DND-41 (cell line): ENCODE measurements at regions not wholly inside any gene's neighbourhood (a gene's known extent, or its start where the extent isn't known, plus 50 kb on each side); places are given as distances from the start of the nearest gene placed in this dataset.

Experiments used
- ATAC-seq: fragments of 200-7000 bp; cut with Tn5 transposase; 3 replicates; pipeline ENCODE4 v1.9.1; 2021; ENCODE audit warnings: low read depth; ENCODE audit not compliant: insufficient read depth
- DNase-seq: peaks from one replicate; pipeline ENCODE4 v3.0.0-alpha.2; 2020
- H2AFZ ChIP-seq: 2 replicates; pipeline ENCODE4 v1.6.0; 2012; ENCODE audit warnings: low read depth, low read length
- H3K27ac ChIP-seq: 2 replicates; pipeline ENCODE4 v1.5.1; 2012; ENCODE audit warnings: low read length, inconsistent platforms
- H3K27me3 ChIP-seq: fragments of 200-600 bp; sonication (generic); 2 replicates; pipeline ENCODE4 v1.6.0; 2012; ENCODE audit warnings: low read length, mild to moderate bottlenecking, inconsistent platforms; ENCODE audit not compliant: insufficient read depth, poor library complexity
- H3K36me3 ChIP-seq: 2 replicates; pipeline ENCODE4 v1.5.1; 2012; ENCODE audit warnings: low read length, inconsistent platforms; ENCODE audit not compliant: insufficient read depth
- H3K4me1 ChIP-seq: 2 replicates; pipeline ENCODE4 v1.5.1; 2012; ENCODE audit warnings: mild to moderate bottlenecking, low read length; ENCODE audit not compliant: insufficient read depth
- H3K4me2 ChIP-seq: 2 replicates; pipeline ENCODE4 v1.6.0; 2012; ENCODE audit warnings: mild to moderate bottlenecking, moderate library complexity, low read length, inconsistent platforms; ENCODE audit not compliant: insufficient read depth
- H3K4me3 ChIP-seq, 2 experiments: fragments of 200-600 bp in 1 of 2; shearing (Covaris generic) in 1 of 2; 2 replicates each; pipeline ENCODE4 v1.5.1; 2012 to 2016; ENCODE audit warnings: inconsistent platforms in 2 of 2, low read length in 2 of 2, mild to moderate bottlenecking in 2 of 2, low read depth in 1 of 2, moderate library complexity in 1 of 2
- H3K79me2 ChIP-seq: 2 replicates; pipeline ENCODE4 v1.6.0; 2012; ENCODE audit warnings: low read length, inconsistent platforms; ENCODE audit not compliant: insufficient read depth
- H3K9ac ChIP-seq: 2 replicates; pipeline ENCODE4 v1.6.0; 2012; ENCODE audit warnings: low read depth, mild to moderate bottlenecking, inconsistent platforms, low read length, moderate library complexity
- H3K9me3 ChIP-seq: 2 replicates; pipeline ENCODE4 v1.5.1; 2012; ENCODE audit warnings: low read length, moderate library complexity, mild to moderate bottlenecking, inconsistent platforms; ENCODE audit not compliant: insufficient read depth, severe bottlenecking
- H4K20me1 ChIP-seq: 2 replicates; pipeline ENCODE4 v1.6.0; 2012; ENCODE audit warnings: low read length; ENCODE audit not compliant: insufficient read depth
- EZH2 ChIP-seq: IDR thresholded peaks from 3 replicates; pipeline ENCODE4 v1.6.1; 2012; ENCODE audit warnings: borderline replicate concordance, low read depth, mild to moderate bottlenecking, moderate library complexity, low read length, inconsistent platforms; ENCODE audit not compliant: severe bottlenecking
- TF ChIP-seq, protein P1 (sequence below): IDR thresholded peaks from 2 replicates; pipeline ENCODE4 v1.5.1; 2012; ENCODE audit warnings: borderline replicate concordance, low read length, moderate library complexity, mild to moderate bottlenecking; ENCODE audit not compliant: poor library complexity, severe bottlenecking; ENCODE audit errors: extremely low read depth

DNA sequence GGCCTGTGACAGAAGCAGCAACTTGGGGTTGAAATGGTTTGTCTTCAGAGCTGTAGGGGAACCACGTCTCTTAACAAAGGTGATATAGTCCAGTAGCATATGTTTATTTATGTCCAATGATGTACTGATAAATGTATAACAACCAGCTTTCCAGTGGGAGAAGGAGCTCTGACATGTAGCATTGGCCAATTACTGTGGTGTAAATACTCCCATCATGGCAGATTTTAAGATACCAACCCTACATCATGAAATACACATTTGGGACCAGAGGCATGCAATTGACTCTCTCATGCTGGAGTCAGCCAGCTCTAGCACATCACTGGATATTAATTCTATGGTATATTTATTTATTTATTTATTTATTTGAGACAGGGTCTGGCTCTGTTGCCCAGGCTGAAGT is 50.6 kb upstream of the CHST11 start:
- Histone ChIP-seq H3K27me3 (no peaks in the 10 kb centered on the region), H3K27ac (no peak overlapping the region), H4K20me1 (no peaks in the 10 kb centered on the region), H3K4me1 (no peaks in the 10 kb centered on the region), H3K9me3 (no peaks in the 10 kb centered on the region), H3K36me3 (no peaks in the 10 kb centered on the region), H3K4me2 (no peak overlapping the region), H2AFZ (no peak overlapping the region), H3K9ac (no peak overlapping the region), H3K4me3 (no peak overlapping the region), H3K79me2 (no peaks in the 10 kb centered on the region)
- TF ChIP-seq, protein P1, sequence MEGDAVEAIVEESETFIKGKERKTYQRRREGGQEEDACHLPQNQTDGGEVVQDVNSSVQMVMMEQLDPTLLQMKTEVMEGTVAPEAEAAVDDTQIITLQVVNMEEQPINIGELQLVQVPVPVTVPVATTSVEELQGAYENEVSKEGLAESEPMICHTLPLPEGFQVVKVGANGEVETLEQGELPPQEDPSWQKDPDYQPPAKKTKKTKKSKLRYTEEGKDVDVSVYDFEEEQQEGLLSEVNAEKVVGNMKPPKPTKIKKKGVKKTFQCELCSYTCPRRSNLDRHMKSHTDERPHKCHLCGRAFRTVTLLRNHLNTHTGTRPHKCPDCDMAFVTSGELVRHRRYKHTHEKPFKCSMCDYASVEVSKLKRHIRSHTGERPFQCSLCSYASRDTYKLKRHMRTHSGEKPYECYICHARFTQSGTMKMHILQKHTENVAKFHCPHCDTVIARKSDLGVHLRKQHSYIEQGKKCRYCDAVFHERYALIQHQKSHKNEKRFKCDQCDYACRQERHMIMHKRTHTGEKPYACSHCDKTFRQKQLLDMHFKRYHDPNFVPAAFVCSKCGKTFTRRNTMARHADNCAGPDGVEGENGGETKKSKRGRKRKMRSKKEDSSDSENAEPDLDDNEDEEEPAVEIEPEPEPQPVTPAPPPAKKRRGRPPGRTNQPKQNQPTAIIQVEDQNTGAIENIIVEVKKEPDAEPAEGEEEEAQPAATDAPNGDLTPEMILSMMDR, result no peak
- TF ChIP-seq EZH2, result no peak
- DNase-seq (no peak), ATAC-seq (no peak)
